ENCODE measurements at regions not wholly inside any gene's neighbourhood (a gene's known extent, or its start where the extent isn't known, plus 50 kb on each side); places are given as distances from the start of the nearest gene placed in this dataset.

DNA sequence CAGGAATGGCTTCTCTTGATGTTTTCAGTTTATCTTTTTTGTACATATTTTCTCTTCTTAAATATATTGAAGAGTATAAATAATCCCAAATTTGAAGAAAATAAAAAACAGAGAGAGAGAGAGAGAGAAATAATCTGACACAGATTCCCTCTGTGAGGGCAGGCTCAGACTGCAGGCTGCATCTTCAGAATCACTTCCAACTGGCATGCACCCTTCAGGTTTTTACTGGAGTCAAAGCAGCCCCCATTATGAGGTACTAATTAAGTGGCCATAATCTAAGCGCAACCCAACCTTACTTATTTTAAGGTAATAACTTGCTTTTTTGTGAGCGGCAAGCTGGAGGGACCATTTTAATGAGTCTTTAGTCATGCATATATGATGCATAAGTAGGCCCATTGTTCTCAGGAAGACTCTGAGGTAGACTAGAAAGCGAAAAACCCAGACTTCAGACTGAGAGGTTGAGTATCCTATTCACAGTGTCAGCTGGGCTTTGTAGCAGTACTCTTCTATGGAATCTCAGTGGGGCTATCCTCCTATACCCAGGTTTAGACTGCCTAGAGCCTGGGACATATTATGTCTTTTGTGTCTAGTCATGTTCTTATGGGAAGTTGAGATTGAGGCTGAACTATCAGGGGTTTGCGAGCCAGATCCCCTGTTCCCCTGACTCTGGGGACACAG lies 167.4 kb downstream of the SP3 start:
- no peak overlapping the region for H3K4me3 ChIP-seq (ENCODE audit: low read length)
- DNase-seq (ENCODE audit: low read depth): no peak
- TF ChIP-seq, protein P1, sequence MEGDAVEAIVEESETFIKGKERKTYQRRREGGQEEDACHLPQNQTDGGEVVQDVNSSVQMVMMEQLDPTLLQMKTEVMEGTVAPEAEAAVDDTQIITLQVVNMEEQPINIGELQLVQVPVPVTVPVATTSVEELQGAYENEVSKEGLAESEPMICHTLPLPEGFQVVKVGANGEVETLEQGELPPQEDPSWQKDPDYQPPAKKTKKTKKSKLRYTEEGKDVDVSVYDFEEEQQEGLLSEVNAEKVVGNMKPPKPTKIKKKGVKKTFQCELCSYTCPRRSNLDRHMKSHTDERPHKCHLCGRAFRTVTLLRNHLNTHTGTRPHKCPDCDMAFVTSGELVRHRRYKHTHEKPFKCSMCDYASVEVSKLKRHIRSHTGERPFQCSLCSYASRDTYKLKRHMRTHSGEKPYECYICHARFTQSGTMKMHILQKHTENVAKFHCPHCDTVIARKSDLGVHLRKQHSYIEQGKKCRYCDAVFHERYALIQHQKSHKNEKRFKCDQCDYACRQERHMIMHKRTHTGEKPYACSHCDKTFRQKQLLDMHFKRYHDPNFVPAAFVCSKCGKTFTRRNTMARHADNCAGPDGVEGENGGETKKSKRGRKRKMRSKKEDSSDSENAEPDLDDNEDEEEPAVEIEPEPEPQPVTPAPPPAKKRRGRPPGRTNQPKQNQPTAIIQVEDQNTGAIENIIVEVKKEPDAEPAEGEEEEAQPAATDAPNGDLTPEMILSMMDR (conservative IDR thresholded peaks at IDR 0.05; ENCODE audit: low read length): no peak

DNA sequence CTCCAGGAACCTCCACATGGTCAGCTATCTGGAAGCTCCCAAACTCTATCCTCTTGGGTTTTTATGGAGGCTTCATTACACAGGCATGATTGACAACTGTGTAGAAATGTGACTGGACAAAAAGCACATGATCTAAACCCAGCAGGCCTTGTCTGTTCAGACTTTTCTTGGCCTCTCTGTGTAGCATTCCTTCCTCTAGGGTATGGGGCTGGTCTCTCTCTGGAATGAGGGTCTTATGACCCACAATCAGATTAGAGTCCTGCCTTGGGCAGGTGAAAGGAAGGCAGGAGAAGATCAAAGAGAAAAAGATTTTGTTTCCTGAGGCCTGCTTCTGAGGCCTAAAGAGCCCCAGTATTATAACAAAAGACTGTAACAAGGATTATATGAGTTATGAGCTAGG lies 162.7 kb downstream of the SP3 start:
- TF ChIP-seq, protein P1 (conservative IDR thresholded peaks at IDR 0.05; ENCODE audit: low read length): no peak
- no peak overlapping the region for H3K4me3 ChIP-seq (ENCODE audit: low read length)
- DNase-seq (ENCODE audit: low read depth): no peak

DNA sequence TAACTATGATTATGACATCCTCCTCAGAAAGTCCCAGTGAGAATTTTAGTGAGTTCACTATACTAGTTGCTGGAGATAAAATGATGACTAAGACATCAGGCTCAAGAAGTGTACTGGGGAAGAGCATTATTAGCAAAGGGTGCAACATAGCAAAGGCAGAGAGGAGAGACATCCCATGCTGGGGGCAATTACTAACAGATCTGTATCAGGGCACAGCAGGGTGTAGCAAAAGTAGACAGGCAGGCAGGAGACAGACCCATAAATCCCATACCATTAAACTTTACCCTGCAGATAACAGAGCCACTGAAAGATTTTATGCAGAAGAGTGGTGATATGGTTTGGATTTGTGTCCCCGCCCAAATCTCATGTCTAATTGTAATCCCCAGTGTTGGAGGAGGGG lies 161.7 kb downstream of the SP3 start:
- TF ChIP-seq, protein P1 (conservative IDR thresholded peaks at IDR 0.05; ENCODE audit: low read length): no peak
- no peak for DNase-seq (ENCODE audit: low read depth)
- H3K4me3 ChIP-seq (ENCODE audit: low read length): no peak overlapping the region

DNA sequence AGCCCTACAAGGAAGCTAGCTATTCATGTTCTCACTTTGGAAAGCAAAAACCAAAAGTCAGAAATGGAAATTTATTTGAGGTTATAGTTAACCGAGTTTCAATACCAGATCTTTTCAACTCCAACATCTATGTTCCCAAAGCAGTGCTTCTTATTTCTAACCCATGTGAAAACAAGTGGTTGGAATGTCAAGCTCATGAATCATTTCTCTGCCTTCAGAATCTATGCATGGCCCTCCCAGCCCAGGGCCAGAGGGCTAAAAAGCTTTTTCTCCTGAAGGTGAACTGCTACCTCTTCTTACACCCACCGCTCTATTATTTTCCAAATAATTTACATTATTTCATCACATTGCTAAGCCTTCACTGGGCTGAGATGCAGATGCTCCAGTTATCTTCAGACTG lies 158.4 kb downstream of the SP3 start:
- DNase-seq (ENCODE audit: low read depth): no peak
- no peak overlapping the region for H3K4me3 ChIP-seq (ENCODE audit: low read length)
- TF ChIP-seq, protein P1 (conservative IDR thresholded peaks at IDR 0.05; ENCODE audit: low read length): no peak

DNA sequence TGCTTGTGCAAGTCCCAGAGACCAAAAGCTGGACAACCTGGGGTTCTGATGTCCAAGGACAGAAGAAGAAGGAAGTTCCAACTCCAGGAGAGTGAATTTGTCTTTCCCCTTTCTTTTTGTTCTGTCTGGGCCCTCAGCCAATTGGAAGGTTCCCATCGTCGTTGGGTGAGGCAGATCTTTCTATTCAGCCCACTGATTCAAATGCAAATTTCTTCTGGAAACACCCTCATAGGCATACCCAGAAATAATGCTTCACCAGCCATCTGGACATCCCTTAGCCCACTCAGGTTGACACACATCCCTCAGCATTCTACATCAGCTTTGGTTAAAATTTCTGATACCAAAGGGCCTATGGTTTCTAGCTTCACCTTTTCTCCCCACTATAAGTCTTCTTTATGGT lies 156.5 kb downstream of the SP3 start:
- no peak overlapping the region for H3K4me3 ChIP-seq (ENCODE audit: low read length)
- DNase-seq (ENCODE audit: low read depth): no peak
- TF ChIP-seq, protein P1 (conservative IDR thresholded peaks at IDR 0.05; ENCODE audit: low read length): no peak

DNA sequence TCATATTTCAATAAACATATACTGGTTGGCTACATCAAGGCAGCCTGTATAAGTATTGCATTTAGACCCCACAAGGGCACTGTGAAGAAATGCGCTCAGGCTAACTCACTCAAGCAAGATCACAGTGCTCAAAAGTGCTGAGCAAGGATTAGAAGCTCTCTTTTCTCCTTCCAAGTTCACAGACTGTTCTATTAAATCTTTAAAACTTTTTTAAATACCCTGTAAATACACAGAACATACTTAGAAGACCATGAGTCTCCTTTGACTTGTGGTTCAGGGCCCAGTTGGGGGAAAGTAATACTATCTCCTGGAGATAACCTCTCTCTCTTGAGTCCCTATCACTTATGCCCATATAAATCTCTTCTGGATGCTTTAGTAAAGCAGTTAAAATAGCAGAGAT lies 152.9 kb downstream of the SP3 start:
- TF ChIP-seq, protein P1 (conservative IDR thresholded peaks at IDR 0.05; ENCODE audit: low read length): no peak
- H3K4me3 ChIP-seq (ENCODE audit: low read length): no peak overlapping the region
- DNase-seq (ENCODE audit: low read depth): no peak

DNA sequence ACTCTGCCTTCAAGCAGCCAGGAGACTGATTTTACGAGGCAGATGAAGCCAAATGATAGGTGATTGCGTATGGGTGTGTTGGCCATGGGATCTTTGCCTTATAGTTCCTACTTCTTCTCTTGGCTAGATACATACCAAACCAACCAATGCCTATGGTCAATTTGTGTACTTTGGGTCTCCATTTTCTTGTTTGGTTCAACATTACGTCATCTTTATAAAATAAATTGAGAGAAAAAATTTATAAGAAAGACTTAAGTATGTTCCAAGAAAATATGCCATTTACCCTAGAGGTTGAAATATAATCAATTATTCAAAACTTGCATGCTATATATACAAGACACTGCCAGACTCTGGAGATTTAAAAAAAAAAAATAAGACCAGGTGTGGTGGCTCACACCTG lies 150.9 kb downstream of the SP3 start:
- TF ChIP-seq, protein P1 (conservative IDR thresholded peaks at IDR 0.05; ENCODE audit: low read length): no peak
- no peak for DNase-seq (ENCODE audit: low read depth)
- no peak overlapping the region for H3K4me3 ChIP-seq (ENCODE audit: low read length)
